WERI-Rb-1 (cell line): ENCODE measurements at regions not wholly inside any gene's neighbourhood (a gene's known extent, or its start where the extent isn't known, plus 50 kb on each side); places are given as distances from the start of the nearest gene placed in this dataset.

Experiments
- DNase-seq: peaks from one replicate; pipeline ENCODE4 v3.0.0-alpha.2; 2020
- H3K27ac ChIP-seq: fragments of 250-450 bp; sonication (Bioruptor Pico); 2 replicates; pipeline ENCODE4 v1.5.1; 2020; ENCODE audit warnings: mild to moderate bottlenecking, moderate library complexity
- H3K27me3 ChIP-seq: fragments of 250-450 bp; sonication (Bioruptor Pico); 2 replicates; pipeline ENCODE4 v1.5.1; 2021; ENCODE audit warnings: mild to moderate bottlenecking, low read depth, moderate library complexity; ENCODE audit not compliant: insufficient read depth, severe bottlenecking
- H3K36me3 ChIP-seq: fragments of 250-450 bp; sonication (Bioruptor Pico); 2 replicates; pipeline ENCODE4 v1.5.1; 2020; ENCODE audit warnings: mild to moderate bottlenecking, moderate library complexity
- H3K4me3 ChIP-seq: 2 replicates; pipeline ENCODE4 v1.5.1; 2011; ENCODE audit warnings: low read depth, mild to moderate bottlenecking, control low read depth, low read length
- H3K9me3 ChIP-seq: fragments of 250-450 bp; sonication (Bioruptor Pico); 2 replicates; pipeline ENCODE4 v1.5.1; 2021; ENCODE audit warnings: mild to moderate bottlenecking, moderate library complexity; ENCODE audit not compliant: severe bottlenecking
- TF ChIP-seq, protein P1 (sequence below): IDR thresholded peaks from 2 replicates; pipeline ENCODE4 v1.5.1; 2011; ENCODE audit warnings: low read depth, mild to moderate bottlenecking, control low read depth, inconsistent platforms, low read length

DNA sequence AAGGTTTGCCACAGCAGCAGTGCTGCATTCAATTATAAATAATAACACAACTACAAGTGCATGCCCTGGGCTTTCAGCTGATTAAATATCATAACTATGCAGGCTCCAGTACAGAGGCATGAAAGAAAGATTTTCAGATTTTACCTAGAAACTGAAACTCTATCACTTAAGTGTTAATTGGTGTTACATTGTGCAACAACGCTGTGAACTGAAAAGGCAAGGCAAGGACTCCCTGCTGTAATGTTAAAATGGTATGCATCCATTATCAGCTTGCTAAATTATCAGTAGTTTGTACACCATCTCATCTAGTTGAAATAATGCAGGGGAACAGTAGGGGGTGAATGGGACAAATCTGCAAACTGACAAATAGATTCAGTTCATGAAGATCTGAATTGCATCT is 976.7 kb upstream of the MANEA start:
- Histone ChIP-seq H3K36me3 (no peaks in the 10 kb centered on the region), H3K27ac (no peak overlapping the region), H3K27me3 (no peaks in the 10 kb centered on the region), H3K9me3 (no peaks in the 10 kb centered on the region), H3K4me3 (no peak overlapping the region)
- TF ChIP-seq, protein P1, sequence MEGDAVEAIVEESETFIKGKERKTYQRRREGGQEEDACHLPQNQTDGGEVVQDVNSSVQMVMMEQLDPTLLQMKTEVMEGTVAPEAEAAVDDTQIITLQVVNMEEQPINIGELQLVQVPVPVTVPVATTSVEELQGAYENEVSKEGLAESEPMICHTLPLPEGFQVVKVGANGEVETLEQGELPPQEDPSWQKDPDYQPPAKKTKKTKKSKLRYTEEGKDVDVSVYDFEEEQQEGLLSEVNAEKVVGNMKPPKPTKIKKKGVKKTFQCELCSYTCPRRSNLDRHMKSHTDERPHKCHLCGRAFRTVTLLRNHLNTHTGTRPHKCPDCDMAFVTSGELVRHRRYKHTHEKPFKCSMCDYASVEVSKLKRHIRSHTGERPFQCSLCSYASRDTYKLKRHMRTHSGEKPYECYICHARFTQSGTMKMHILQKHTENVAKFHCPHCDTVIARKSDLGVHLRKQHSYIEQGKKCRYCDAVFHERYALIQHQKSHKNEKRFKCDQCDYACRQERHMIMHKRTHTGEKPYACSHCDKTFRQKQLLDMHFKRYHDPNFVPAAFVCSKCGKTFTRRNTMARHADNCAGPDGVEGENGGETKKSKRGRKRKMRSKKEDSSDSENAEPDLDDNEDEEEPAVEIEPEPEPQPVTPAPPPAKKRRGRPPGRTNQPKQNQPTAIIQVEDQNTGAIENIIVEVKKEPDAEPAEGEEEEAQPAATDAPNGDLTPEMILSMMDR = no peak
- DNase-seq = no peak

DNA sequence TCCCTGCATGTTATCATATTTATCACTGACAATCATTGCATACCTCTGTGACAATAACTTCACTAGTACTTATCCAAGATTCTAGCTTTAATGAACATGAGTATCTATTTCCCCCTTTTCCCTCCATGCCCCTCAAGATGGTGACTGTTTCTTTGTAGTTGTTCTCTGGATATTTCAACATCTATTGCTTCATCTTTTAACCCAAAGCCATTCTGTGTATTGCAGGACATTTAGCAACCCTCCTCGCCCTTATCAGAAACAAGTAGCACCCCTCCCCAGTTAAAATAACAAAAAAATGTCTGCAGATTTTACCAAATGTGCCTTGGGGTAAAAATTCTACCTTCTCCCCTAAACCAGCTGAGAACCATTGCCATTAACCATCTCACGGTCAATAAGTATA is 979.8 kb upstream of the MANEA start:
- TF ChIP-seq, protein P1 = no peak
- Histone ChIP-seq H3K36me3 (no peaks in the 10 kb centered on the region), H3K27me3 (no peaks in the 10 kb centered on the region), H3K9me3 (no peaks in the 10 kb centered on the region), H3K27ac (no peak overlapping the region), H3K4me3 (no peak overlapping the region)
- no peak for DNase-seq

DNA sequence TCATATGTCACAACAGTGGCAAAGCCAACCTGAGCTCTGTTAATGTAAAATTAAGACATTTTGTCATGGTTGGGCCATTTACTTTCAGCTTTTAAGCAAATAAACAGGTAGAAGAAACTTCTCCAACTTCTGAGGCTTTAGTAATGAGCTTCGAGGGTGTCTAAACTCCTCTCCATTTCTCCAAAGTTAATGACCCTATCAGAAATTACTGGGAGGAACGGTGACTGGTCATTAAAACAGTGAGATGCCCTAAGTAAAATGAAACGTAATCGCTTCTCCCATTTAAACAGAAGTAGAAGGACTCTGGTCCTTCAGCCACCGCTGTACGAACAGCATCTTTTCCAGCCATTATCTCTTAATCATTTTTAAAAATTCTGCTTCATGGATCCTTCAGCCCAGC is 986.9 kb upstream of the MANEA start:
- H3K4me3 ChIP-seq = no peak overlapping the region
- no peaks in the 10 kb centered on the region for H3K9me3 ChIP-seq
- H3K27ac ChIP-seq = no peak overlapping the region
- H3K36me3 ChIP-seq = no peaks in the 10 kb centered on the region
- TF ChIP-seq, protein P1 = no peak
- DNase-seq = no peak
- no peaks in the 10 kb centered on the region for H3K27me3 ChIP-seq

DNA sequence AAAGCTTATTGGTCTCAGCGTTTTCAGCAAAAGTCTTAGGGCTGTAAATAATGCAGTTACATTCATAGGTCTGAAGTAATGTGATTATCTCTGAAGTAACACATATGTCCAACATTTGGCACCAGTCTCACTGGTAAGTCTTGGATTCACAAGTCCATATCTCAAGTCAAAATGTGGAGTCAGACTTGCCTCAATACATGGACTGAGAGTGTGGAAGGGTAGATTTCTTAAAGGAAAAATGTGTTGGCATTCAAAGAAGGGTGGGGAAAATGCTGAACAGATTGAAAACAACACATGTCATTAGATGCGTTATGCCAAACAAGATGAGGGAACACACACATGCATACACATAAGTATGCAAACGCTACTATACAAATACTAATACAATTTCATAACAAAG is 989.0 kb upstream of the MANEA start:
- no peak for DNase-seq
- Histone ChIP-seq H3K36me3 (no peaks in the 10 kb centered on the region), H3K27ac (no peak overlapping the region), H3K4me3 (no peak overlapping the region), H3K27me3 (no peaks in the 10 kb centered on the region), H3K9me3 (no peaks in the 10 kb centered on the region)
- TF ChIP-seq, protein P1 = no peak

DNA sequence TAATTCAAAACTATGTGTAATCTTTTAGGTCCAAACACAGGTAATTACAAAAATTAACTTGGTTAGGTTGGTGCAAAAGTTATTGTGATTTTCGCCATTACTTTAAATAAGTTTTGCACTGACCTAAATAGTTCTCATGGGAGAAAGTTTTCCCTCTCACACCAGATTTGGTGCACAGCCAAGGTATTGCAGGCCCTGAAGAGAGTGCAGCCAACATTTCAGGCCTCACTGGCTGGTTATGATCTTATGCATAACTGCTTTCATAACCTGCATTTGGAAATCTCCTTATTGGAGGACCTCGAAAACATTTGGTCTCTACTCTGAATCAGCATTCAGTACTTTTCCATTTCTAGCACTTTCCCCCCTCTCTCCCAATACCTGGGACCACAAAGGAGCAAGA is 993.1 kb upstream of the MANEA start:
- no peak for DNase-seq
- Histone ChIP-seq H3K36me3 (no peaks in the 10 kb centered on the region), H3K27ac (no peak overlapping the region), H3K9me3 (no peaks in the 10 kb centered on the region), H3K27me3 (no peaks in the 10 kb centered on the region), H3K4me3 (no peak overlapping the region)
- TF ChIP-seq, protein P1 = no peak

DNA sequence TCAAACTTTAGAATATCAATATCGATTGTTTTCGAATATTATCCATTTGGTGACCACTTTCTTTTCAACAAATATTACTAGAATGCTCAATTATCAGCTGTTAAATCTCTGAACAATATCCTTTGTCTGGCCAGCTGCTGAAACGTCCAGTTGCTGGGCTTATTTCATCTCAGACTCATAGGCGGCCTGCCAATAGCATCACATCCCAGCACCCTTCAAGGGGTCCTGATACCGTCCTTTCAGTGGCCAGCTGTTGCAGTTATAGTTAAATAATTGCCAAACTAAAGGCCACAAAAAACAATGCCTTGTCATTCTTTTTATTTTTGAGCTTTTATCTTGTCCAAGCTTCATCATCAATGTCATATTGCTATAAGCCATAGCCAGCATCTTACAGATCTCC is 1006.8 kb upstream of the MANEA start:
- Histone ChIP-seq H3K27ac (no peak overlapping the region), H3K36me3 (no peaks in the 10 kb centered on the region), H3K9me3 (no peaks in the 10 kb centered on the region), H3K4me3 (no peak overlapping the region), H3K27me3 (no peaks in the 10 kb centered on the region)
- DNase-seq = no peak
- TF ChIP-seq, protein P1 = no peak
